ENCODE measurements at regions not wholly inside any gene's neighbourhood (a gene's known extent, or its start where the extent isn't known, plus 50 kb on each side); places are given as distances from the start of the nearest gene placed in this dataset.

DNA sequence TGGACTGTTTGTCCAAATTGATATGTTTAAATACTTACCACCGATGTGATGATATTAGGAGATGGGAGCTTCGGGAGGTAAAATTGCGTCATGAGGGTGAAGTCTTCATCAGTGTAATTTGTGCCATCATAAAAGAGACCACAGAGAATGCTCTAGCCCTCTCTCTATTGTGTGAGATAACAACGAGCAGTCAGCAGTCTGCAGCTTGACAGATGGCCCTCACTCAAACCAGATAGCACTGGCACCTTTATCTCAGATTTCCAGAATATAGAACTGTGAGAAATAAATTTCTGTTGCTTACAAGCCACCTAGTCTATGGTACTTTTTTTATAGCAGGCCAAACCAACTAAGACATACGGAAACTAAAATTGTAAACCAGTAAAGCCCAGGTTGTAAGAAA is 1718.9 kb upstream of the MIR17HG start:
- no peaks in the 10 kb centered on the region for H4K20me1 ChIP-seq (replicated peaks; ENCODE audit: insufficient read depth)
- no peaks in the 10 kb centered on the region for H3K4me1 ChIP-seq (ENCODE audit: insufficient read depth)
- H3K36me3 ChIP-seq (ENCODE audit: insufficient read depth), result no peaks in the 10 kb centered on the region
- H3K9me2 ChIP-seq (ENCODE audit: insufficient read depth), result no peaks in the 10 kb centered on the region
- no peaks in the 10 kb centered on the region for H3F3A ChIP-seq (replicated peaks; ENCODE audit: low read depth)
- no peak overlapping the region for H3K4me2 ChIP-seq
- H3K9me3 Mint-ChIP-seq, result no peaks in the 10 kb centered on the region; the same call in 2 of the 3 replicates
- H2AFZ ChIP-seq, result peak overlapping the region; percentile 19; the same call in 1 of the 2 replicates
- no peaks in the 10 kb centered on the region for H3K36me3 Mint-ChIP-seq (ENCODE audit: low read depth)
- H3K27me3 ChIP-seq (ENCODE audit: insufficient read depth), result no peaks in the 10 kb centered on the region
- H3K4me3 Mint-ChIP-seq, result no peak overlapping the region
- DNase-seq (ENCODE audit: low spot score) (no peak), ATAC-seq (no peak)
- no peaks in the 10 kb centered on the region for H3K79me2 ChIP-seq (replicated peaks; ENCODE audit: insufficient read depth)
- H3K27ac ChIP-seq (ENCODE audit: low read depth), result no peak overlapping the region
- H3K27ac Mint-ChIP-seq, result no peak overlapping the region
- H3K4me1 Mint-ChIP-seq, result no peaks in the 10 kb centered on the region
- H3K27me3 Mint-ChIP-seq (ENCODE audit: insufficient read depth, low read depth, poor library complexity), result no peaks in the 10 kb centered on the region
- H3K4me3 ChIP-seq, result no peak overlapping the region
- TF ChIP-seq STAT1 (IDR thresholded peaks at IDR 0.05; ENCODE audit: unreplicated experiment) (no peak), NANOG (IDR thresholded peaks at IDR 0.05; ENCODE audit: borderline replicate concordance) (no peak), EZH2 (IDR thresholded peaks at IDR 0.05; ENCODE audit: low read depth, unreplicated experiment) (no peak), ZNF331 (CRISPR knock-in tag; IDR thresholded peaks at IDR 0.05; ENCODE audit: low read depth) (no peak), POLR2AphosphoS5 (IDR thresholded peaks at IDR 0.05; ENCODE audit: low read depth) (no peak), JUNB (IDR thresholded peaks at IDR 0.05; ENCODE audit: unreplicated experiment) (no peak), EZH2phosphoT487 (IDR thresholded peaks at IDR 0.05; ENCODE audit: unreplicated experiment) (no peak), ZNF114 (CRISPR knock-in tag; IDR thresholded peaks at IDR 0.05) (no peak)
- TF ChIP-seq, protein P1, sequence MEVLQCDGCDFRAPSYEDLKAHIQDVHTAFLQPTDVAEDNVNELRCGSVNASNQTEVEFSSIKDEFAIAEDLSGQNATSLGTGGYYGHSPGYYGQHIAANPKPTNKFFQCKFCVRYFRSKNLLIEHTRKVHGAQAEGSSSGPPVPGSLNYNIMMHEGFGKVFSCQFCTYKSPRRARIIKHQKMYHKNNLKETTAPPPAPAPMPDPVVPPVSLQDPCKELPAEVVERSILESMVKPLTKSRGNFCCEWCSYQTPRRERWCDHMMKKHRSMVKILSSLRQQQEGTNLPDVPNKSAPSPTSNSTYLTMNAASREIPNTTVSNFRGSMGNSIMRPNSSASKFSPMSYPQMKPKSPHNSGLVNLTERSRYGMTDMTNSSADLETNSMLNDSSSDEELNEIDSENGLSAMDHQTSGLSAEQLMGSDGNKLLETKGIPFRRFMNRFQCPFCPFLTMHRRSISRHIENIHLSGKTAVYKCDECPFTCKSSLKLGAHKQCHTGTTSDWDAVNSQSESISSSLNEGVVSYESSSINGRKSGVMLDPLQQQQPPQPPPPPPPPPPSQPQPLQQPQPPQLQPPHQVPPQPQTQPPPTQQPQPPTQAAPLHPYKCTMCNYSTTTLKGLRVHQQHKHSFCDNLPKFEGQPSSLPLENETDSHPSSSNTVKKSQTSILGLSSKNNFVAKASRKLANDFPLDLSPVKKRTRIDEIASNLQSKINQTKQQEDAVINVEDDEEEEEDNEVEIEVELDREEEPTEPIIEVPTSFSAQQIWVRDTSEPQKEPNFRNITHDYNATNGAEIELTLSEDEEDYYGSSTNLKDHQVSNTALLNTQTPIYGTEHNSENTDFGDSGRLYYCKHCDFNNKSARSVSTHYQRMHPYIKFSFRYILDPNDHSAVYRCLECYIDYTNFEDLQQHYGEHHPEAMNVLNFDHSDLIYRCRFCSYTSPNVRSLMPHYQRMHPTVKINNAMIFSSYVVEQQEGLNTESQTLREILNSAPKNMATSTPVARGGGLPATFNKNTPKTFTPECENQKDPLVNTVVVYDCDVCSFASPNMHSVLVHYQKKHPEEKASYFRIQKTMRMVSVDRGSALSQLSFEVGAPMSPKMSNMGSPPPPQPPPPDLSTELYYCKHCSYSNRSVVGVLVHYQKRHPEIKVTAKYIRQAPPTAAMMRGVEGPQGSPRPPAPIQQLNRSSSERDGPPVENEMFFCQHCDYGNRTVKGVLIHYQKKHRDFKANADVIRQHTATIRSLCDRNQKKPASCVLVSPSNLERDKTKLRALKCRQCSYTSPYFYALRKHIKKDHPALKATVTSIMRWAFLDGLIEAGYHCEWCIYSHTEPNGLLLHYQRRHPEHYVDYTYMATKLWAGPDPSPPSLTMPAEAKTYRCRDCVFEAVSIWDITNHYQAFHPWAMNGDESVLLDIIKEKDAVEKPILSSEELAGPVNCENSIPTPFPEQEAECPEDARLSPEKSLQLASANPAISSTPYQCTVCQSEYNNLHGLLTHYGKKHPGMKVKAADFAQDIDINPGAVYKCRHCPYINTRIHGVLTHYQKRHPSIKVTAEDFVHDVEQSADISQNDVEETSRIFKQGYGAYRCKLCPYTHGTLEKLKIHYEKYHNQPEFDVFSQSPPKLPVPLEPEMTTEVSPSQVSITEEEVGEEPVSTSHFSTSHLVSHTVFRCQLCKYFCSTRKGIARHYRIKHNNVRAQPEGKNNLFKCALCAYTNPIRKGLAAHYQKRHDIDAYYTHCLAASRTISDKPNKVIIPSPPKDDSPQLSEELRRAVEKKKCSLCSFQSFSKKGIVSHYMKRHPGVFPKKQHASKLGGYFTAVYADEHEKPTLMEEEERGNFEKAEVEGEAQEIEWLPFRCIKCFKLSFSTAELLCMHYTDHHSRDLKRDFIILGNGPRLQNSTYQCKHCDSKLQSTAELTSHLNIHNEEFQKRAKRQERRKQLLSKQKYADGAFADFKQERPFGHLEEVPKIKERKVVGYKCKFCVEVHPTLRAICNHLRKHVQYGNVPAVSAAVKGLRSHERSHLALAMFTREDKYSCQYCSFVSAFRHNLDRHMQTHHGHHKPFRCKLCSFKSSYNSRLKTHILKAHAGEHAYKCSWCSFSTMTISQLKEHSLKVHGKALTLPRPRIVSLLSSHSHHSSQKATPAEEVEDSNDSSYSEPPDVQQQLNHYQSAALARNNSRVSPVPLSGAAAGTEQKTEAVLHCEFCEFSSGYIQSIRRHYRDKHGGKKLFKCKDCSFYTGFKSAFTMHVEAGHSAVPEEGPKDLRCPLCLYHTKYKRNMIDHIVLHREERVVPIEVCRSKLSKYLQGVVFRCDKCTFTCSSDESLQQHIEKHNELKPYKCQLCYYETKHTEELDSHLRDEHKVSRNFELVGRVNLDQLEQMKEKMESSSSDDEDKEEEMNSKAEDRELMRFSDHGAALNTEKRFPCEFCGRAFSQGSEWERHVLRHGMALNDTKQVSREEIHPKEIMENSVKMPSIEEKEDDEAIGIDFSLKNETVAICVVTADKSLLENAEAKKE (CRISPR knock-in tag; IDR thresholded peaks at IDR 0.05), result no peak
- TF ChIP-seq, protein P2, sequence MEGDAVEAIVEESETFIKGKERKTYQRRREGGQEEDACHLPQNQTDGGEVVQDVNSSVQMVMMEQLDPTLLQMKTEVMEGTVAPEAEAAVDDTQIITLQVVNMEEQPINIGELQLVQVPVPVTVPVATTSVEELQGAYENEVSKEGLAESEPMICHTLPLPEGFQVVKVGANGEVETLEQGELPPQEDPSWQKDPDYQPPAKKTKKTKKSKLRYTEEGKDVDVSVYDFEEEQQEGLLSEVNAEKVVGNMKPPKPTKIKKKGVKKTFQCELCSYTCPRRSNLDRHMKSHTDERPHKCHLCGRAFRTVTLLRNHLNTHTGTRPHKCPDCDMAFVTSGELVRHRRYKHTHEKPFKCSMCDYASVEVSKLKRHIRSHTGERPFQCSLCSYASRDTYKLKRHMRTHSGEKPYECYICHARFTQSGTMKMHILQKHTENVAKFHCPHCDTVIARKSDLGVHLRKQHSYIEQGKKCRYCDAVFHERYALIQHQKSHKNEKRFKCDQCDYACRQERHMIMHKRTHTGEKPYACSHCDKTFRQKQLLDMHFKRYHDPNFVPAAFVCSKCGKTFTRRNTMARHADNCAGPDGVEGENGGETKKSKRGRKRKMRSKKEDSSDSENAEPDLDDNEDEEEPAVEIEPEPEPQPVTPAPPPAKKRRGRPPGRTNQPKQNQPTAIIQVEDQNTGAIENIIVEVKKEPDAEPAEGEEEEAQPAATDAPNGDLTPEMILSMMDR (conservative IDR thresholded peaks at IDR 0.05; ENCODE audit: low read depth in 2 of 2), result no peak
- TF ChIP-seq, protein P3, sequence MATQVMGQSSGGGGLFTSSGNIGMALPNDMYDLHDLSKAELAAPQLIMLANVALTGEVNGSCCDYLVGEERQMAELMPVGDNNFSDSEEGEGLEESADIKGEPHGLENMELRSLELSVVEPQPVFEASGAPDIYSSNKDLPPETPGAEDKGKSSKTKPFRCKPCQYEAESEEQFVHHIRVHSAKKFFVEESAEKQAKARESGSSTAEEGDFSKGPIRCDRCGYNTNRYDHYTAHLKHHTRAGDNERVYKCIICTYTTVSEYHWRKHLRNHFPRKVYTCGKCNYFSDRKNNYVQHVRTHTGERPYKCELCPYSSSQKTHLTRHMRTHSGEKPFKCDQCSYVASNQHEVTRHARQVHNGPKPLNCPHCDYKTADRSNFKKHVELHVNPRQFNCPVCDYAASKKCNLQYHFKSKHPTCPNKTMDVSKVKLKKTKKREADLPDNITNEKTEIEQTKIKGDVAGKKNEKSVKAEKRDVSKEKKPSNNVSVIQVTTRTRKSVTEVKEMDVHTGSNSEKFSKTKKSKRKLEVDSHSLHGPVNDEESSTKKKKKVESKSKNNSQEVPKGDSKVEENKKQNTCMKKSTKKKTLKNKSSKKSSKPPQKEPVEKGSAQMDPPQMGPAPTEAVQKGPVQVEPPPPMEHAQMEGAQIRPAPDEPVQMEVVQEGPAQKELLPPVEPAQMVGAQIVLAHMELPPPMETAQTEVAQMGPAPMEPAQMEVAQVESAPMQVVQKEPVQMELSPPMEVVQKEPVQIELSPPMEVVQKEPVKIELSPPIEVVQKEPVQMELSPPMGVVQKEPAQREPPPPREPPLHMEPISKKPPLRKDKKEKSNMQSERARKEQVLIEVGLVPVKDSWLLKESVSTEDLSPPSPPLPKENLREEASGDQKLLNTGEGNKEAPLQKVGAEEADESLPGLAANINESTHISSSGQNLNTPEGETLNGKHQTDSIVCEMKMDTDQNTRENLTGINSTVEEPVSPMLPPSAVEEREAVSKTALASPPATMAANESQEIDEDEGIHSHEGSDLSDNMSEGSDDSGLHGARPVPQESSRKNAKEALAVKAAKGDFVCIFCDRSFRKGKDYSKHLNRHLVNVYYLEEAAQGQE (IDR thresholded peaks at IDR 0.05; ENCODE audit: unreplicated experiment), result no peak

Data from GM23338 (cell line).